ENCODE measurements at regions not wholly inside any gene's neighbourhood (a gene's known extent, or its start where the extent isn't known, plus 50 kb on each side); places are given as distances from the start of the nearest gene placed in this dataset.

DNA sequence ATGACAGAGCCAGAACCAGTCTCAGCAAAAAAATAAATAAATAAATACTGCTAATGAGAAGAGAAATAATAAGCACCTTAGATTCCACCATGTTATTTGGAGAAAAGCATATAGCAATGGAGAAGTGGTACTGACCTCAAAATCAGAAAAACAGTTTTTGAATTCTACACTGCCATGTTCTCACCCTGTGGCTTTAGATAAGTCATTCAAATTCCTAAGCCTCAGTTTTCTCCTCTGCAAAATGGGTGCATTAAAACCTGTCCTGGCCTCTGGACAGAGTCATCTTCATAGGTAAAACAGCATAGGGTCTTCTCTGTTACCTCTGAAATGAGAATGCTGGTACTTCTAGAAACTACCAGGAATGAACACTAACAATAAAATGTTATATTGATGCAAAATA lies 62.2 kb upstream of the RMP24 start:
- CTCF ChIA-PET: no interaction called here
- TF ChIP-seq CTCF (IDR thresholded peaks at IDR 0.05) (no peak), EZH2 (IDR thresholded peaks at IDR 0.05; ENCODE audit: borderline replicate concordance, insufficient read depth, low read depth, low read length, poor library complexity, severe bottlenecking) (no peak)

GRCh38 chr18:35912332-35912731 lies 60.1 kb upstream of the RMP24 start:
- H3K4me2 ChIP-seq (replicated peaks; ENCODE audit: low read depth, low read length, poor library complexity, severe bottlenecking): no peak overlapping the region
- peaks cover 0 to 10% (median 0%) of the 10 kb centered on the region in 4 experiments for H3K27me3 ChIP-seq (replicated peaks in 1 of 4; ENCODE audit: control extremely low read depth in 1 of 4, control insufficient read depth in 3 of 4, insufficient read depth in 4 of 4, low read length in 3 of 4)
- no peak overlapping the region for H3K9ac ChIP-seq (ENCODE audit: low read length)
- H2AFZ ChIP-seq (ENCODE audit: insufficient read depth, low read depth, low read length, poor library complexity, severe bottlenecking): peak overlapping the region; percentile 14
- whole genome bisulfite sequencing (ENCODE audit: insufficient coverage): 25% methylated on average over 5 of the region's 6 CpGs
- CTCF ChIA-PET: no interaction called here
- Mint-ChIP-seq H3K27ac (no peak overlapping the region), H3K4me3 (no peak overlapping the region), H3K9me3 (ENCODE audit: insufficient read depth) (no peaks in the 10 kb centered on the region), H3K27me3 (peaks cover 17% of the 10 kb centered on the region), H3K4me1 (no peaks in the 10 kb centered on the region)
- TF ChIP-seq CTCF (IDR thresholded peaks at IDR 0.05): no peak
- no peak for TF ChIP-seq EZH2 (IDR thresholded peaks at IDR 0.05; ENCODE audit: borderline replicate concordance, insufficient read depth, low read depth, low read length, poor library complexity, severe bottlenecking)
- POLR2A ChIA-PET: no interaction called here
- intact Hi-C loops (cut with micrococcal nuclease): no loop called here
- no peaks in the 10 kb centered on the region for H3K4me1 ChIP-seq (ENCODE audit: control insufficient read depth in 2 of 2, insufficient read depth in 2 of 2, low read length in 2 of 2)
- H3K79me2 ChIP-seq (ENCODE audit: control insufficient read depth, insufficient read depth, low read length): no peaks in the 10 kb centered on the region
- H3K27ac ChIP-seq (ENCODE audit: low read length in 2 of 2): no peak overlapping the region
- no peaks in the 10 kb centered on the region for H3K36me3 ChIP-seq (replicated peaks in 1 of 2; ENCODE audit: control extremely low read depth in 1 of 2, control insufficient read depth in 1 of 2, extremely low read depth in 1 of 2, insufficient read depth in 2 of 2, low read length in 1 of 2)
- H4K20me1 ChIP-seq (ENCODE audit: control insufficient read depth, insufficient read depth, low read length, poor library complexity, severe bottlenecking): no peaks in the 10 kb centered on the region
- ATAC-seq (ENCODE audit: low read depth): no peak
- no peak for DNase-seq
- no peak overlapping the region for H3K4me3 ChIP-seq (ENCODE audit: control extremely low read depth in 1 of 5, extremely low read depth in 1 of 5, insufficient read depth in 1 of 5, low read depth in 2 of 5, low read length in 4 of 5)
- H3K9me3 ChIP-seq (ENCODE audit: control extremely low read depth in 1 of 3, control insufficient read depth in 2 of 3, insufficient read depth in 1 of 3, low read length in 2 of 3): no peaks in the 10 kb centered on the region

More for the DNA sequence above, 62.2 kb upstream of the RMP24 start:
- no peaks in the 10 kb centered on the region for H4K20me1 ChIP-seq (ENCODE audit: control insufficient read depth, insufficient read depth, low read length, poor library complexity, severe bottlenecking)
- peaks cover 12% of the 10 kb centered on the region for H3K27me3 Mint-ChIP-seq
- H3K9ac ChIP-seq (ENCODE audit: low read length): no peak overlapping the region
- intact Hi-C loops (cut with micrococcal nuclease): no loop called here
- no peaks in the 10 kb centered on the region for H3K4me1 Mint-ChIP-seq
- H3K9me3 ChIP-seq (ENCODE audit: control extremely low read depth in 1 of 3, control insufficient read depth in 2 of 3, insufficient read depth in 1 of 3, low read length in 2 of 3): no peaks in the 10 kb centered on the region
- no peak overlapping the region for H3K4me3 Mint-ChIP-seq
- POLR2A ChIA-PET: no interaction called here
- H3K4me1 ChIP-seq (ENCODE audit: control insufficient read depth in 2 of 2, insufficient read depth in 2 of 2, low read length in 2 of 2): no peaks in the 10 kb centered on the region
- H2AFZ ChIP-seq (ENCODE audit: insufficient read depth, low read depth, low read length, poor library complexity, severe bottlenecking): no peak overlapping the region
- H3K4me3 ChIP-seq (ENCODE audit: control extremely low read depth in 1 of 5, extremely low read depth in 1 of 5, insufficient read depth in 1 of 5, low read depth in 2 of 5, low read length in 4 of 5): no peak overlapping the region
- H3K4me2 ChIP-seq (replicated peaks; ENCODE audit: low read depth, low read length, poor library complexity, severe bottlenecking): no peak overlapping the region
- no peaks in the 10 kb centered on the region for H3K9me3 Mint-ChIP-seq (ENCODE audit: insufficient read depth)
- H3K27ac Mint-ChIP-seq: no peak overlapping the region
- DNase-seq (no peak), ATAC-seq (ENCODE audit: low read depth) (no peak)
- no peaks in the 10 kb centered on the region for H3K27me3 ChIP-seq (replicated peaks in 1 of 4; ENCODE audit: control extremely low read depth in 1 of 4, control insufficient read depth in 3 of 4, insufficient read depth in 4 of 4, low read length in 3 of 4)
- no peaks in the 10 kb centered on the region for H3K36me3 ChIP-seq (replicated peaks in 1 of 2; ENCODE audit: control extremely low read depth in 1 of 2, control insufficient read depth in 1 of 2, extremely low read depth in 1 of 2, insufficient read depth in 2 of 2, low read length in 1 of 2)
- H3K79me2 ChIP-seq (ENCODE audit: control insufficient read depth, insufficient read depth, low read length): no peaks in the 10 kb centered on the region
- H3K27ac ChIP-seq (ENCODE audit: low read length in 2 of 2): no peak overlapping the region

All from B cell (primary cell).